ENCODE measurements at regions not wholly inside any gene's neighbourhood (a gene's known extent, or its start where the extent isn't known, plus 50 kb on each side); places are given as distances from the start of the nearest gene placed in this dataset.

- Histone ChIP-seq H3K9me3 (ENCODE audit: control insufficient read depth, insufficient read depth, low read depth, low read length) (peaks cover 2% of the 10 kb centered on the region; the same call in 1 of the 2 replicates), H3K4me1 (ENCODE audit: control insufficient read depth, insufficient read depth, low read length) (no peaks in the 10 kb centered on the region), H3K36me3 (ENCODE audit: control insufficient read depth, insufficient read depth, low read length) (no peaks in the 10 kb centered on the region), H3K27ac (ENCODE audit: low read length) (no peak overlapping the region), H3K27me3 (ENCODE audit: control insufficient read depth, insufficient read depth, low read length) (no peaks in the 10 kb centered on the region), H3K4me3 (ENCODE audit: low read depth in 2 of 2, low read length in 2 of 2) (no peak overlapping the region)
- in situ Hi-C loops (cut with HindIII; ENCODE audit: low pct_unique_long_range_greater_than_20kb, low sequenced_read_pairs) = no loop called here
- intact Hi-C loops (cut with micrococcal nuclease; ENCODE audit: unreplicated experiment) = no loop called here
- TF ChIP-seq REST (IDR thresholded peaks at IDR 0.05; ENCODE audit: insufficient read depth in 1 of 2, low read depth in 2 of 2, low read length in 1 of 2) = no peak
- TF ChIP-seq TCF7L2 (IDR thresholded peaks at IDR 0.05; ENCODE audit: low read depth, low read length) = no peak
- TF ChIP-seq POLR2AphosphoS5 (IDR thresholded peaks at IDR 0.05; ENCODE audit: low read depth, low read length) = no peak
- TF ChIP-seq SIN3A (IDR thresholded peaks at IDR 0.05; ENCODE audit: borderline replicate concordance, insufficient read depth, low read depth, low read length) = no peak
- TF ChIP-seq CTCF (IDR thresholded peaks at IDR 0.05) = no peak
- no peak for ATAC-seq
- ChIA-PET POLR2A (no interaction called here), CTCF (no interaction called here)
- BruUV-seq (replicated peaks) = no TSS peak
- no peak for DNase-seq (ENCODE audit: low read depth, low spot score)
Observed at GRCh38 chr1:87641996-87642395, 313.3 kb downstream of the LMO4 start.

GRCh38 chr1:87642581-87643221 is 314.0 kb downstream of the LMO4 start:
- BruUV-seq (replicated peaks) = no TSS peak
- CTCF ChIA-PET = no interaction called here
- in situ Hi-C loops (cut with HindIII; ENCODE audit: low pct_unique_long_range_greater_than_20kb, low sequenced_read_pairs) = no loop called here

More at GRCh38 chr1:87642581-87643221, 314.0 kb downstream of the LMO4 start:
- H3K36me3 ChIP-seq (ENCODE audit: control insufficient read depth, insufficient read depth, low read length) = no peaks in the 10 kb centered on the region
- no peak overlapping the region for H3K27ac ChIP-seq (ENCODE audit: low read length)
- intact Hi-C loops (cut with micrococcal nuclease; ENCODE audit: unreplicated experiment) = no loop called here
- TF ChIP-seq POLR2AphosphoS5 (IDR thresholded peaks at IDR 0.05; ENCODE audit: low read depth, low read length) = no peak
- TF ChIP-seq SIN3A (IDR thresholded peaks at IDR 0.05; ENCODE audit: borderline replicate concordance, insufficient read depth, low read depth, low read length) = no peak
- no peak for TF ChIP-seq REST (IDR thresholded peaks at IDR 0.05; ENCODE audit: insufficient read depth in 1 of 2, low read depth in 2 of 2, low read length in 1 of 2)
- no peak for TF ChIP-seq TCF7L2 (IDR thresholded peaks at IDR 0.05; ENCODE audit: low read depth, low read length)
- TF ChIP-seq CTCF (IDR thresholded peaks at IDR 0.05) = no peak
- no peaks in the 10 kb centered on the region for H3K27me3 ChIP-seq (ENCODE audit: control insufficient read depth, insufficient read depth, low read length)
- H3K4me1 ChIP-seq (ENCODE audit: control insufficient read depth, insufficient read depth, low read length) = no peaks in the 10 kb centered on the region
- H3K9me3 ChIP-seq (ENCODE audit: control insufficient read depth, insufficient read depth, low read depth, low read length) = no peaks in the 10 kb centered on the region
- POLR2A ChIA-PET = no interaction called here
- ATAC-seq = no peak
- no peak for DNase-seq (ENCODE audit: low read depth, low spot score)
- H3K4me3 ChIP-seq (ENCODE audit: low read depth in 2 of 2, low read length in 2 of 2) = no peak overlapping the region

Data from Panc1 (cell line).